Kidney capillary endothelial cell (primary cell): ENCODE measurements at regions not wholly inside any gene's neighbourhood (a gene's known extent, or its start where the extent isn't known, plus 50 kb on each side); places are given as distances from the start of the nearest gene placed in this dataset.

Experiments
- DNase-seq: peaks from one replicate; pipeline ENCODE4 v3.0.0-alpha.2; 2018; ENCODE audit warnings: low spot score

DNA sequence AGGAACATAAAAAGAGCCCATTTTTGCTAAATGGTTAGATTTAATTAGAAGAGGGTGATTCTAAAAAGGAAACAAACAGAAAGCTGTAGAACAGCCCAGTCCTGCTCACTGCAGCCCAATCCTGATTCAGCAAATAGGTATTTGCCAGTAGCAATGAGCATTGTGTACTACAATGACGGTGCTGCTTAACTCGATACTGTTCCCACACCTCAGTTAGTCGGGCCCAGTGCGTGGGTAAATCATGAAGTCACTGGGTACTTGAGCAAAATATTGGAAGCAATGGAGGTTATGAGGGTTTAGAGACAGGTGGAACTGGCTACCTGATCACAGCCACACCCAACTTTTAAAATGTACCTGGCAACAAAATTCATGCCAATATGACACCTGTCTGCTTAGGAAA, 101.5 kb upstream of the ADGRL2 start:
- no peak for DNase-seq

- DNase-seq: no peak
Measured at GRCh38 chr1:81695741-81696140, 105.0 kb upstream of the ADGRL2 start.

- DNase-seq: no peak
Measured at GRCh38 chr1:81693316-81693715, 107.4 kb upstream of the ADGRL2 start.

DNA sequence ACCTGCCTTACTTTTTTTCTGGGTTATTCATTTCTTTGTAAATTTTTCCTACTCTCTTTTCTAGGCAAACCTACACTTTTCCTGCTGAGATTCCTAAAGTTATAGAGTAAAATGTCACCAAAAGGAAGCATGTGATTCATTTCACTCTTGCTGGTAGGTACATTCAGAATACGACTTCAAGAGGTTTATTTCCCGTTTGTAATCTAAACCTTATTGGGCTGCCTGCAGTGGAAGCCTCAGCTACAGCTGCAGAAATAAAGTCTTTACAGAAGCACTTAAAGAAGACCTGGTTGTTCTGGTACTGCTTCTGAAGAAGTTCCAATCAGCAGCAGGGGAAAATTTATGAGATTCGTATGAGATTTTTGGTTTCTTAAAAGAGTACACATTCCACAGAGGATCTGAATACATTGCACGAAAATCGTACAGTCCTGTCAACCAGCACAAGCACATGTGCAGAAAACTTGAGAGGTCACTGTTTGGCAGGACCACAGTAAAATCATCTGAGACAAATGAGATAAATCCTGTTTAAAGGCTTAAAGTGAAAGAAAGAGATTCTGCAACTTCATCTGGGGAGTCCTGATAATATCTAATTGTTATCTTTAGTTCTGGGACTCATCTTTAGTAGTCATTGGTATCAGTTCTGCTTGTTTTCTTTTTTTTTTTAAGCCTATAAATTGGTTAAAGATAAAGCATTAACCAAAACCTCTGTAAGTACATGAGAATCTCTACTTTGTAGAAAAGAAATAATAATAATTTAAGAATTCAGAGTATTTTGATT, 109.9 kb upstream of the ADGRL2 start:
- no peak for DNase-seq

- DNase-seq: no peak
Measured at GRCh38 chr1:81689531-81689941, 111.2 kb upstream of the ADGRL2 start.

GRCh38 chr1:81682490-81682889, 118.2 kb upstream of the ADGRL2 start:
- DNase-seq: no peak

GRCh38 chr1:81681601-81682266, 119.0 kb upstream of the ADGRL2 start:
- DNase-seq: peak; percentile 47

GRCh38 chr1:81681114-81681513, 119.6 kb upstream of the ADGRL2 start:
- DNase-seq: no peak

DNA sequence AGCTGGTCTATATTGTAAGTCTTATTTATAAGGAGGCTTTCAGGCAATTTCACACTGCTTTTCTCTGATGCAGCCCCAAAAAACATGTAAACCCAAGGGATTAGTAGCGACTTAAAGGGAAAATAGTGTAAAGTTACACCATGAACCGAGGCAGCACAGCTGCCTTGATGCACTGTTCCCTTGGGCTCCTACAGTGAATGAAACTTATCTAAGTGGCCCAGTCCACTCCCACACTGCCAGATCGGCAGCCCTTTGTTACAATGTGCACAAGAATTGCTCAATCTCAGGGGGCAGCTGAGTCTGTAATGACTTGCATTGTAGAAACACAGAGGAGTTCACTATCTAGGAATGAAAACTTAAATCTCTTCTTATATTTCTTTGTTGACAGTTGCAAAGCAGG, 120.8 kb upstream of the ADGRL2 start:
- no peak for DNase-seq

DNA sequence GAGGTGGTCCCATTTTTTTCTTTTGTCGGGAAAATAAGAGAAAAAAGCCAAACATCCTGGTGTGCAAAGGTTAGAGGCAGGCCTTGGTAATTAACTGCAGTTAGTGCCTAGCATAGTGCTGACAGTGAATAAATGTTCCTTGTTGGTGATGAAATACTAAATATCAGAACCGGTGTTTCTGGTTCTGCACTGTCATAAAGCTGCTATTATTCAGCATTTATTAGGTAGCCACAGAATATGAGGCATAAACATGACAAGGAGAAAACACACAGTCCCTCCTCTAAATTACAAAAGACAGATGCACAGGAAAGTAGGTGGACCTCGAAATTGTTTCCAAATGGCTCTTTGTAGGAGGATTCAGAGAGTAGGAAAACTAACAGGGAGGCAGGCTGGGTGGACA, 122.0 kb upstream of the ADGRL2 start:
- DNase-seq: no peak

DNA sequence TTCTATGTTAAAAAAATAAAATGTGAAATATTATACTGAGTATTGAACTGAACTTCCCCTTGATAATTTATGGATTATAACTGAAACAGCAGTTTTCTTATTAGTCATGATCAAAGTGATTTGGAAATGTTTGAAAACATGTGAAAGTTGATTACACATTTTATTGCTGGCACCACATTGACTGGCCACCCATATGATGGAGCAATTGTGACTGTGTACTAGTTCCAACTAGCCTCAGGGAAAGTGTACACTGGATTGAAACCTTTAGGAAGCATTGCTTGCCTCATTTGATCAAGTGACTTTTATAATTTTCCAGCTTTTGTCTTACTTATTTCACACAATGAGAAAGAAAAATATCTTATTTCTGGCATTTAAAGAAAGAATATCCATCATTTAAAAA, 128.0 kb upstream of the ADGRL2 start:
- no peak for DNase-seq

- no peak for DNase-seq
Measured at GRCh38 chr1:81671038-81671437, 129.7 kb upstream of the ADGRL2 start.

DNA sequence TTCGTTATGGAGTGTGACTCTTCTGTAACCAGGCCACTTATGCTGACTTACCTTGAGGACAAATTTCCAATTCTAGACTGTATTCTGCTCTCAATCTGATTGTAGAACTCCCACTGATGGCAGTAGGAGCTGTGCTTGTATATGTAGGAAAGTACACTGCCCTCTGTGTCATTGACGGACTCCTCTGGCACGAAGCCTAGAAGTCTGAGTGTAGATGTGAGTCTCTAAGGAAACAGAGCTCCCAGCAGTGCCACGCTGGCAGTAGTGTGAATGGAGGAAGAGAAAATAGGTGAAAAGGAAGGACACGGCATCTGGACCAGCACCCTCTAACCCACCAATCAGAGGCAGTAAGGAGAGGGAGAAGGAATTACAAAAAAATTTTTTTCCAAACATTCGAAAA, 130.4 kb upstream of the ADGRL2 start:
- DNase-seq: peak; percentile 70

DNA sequence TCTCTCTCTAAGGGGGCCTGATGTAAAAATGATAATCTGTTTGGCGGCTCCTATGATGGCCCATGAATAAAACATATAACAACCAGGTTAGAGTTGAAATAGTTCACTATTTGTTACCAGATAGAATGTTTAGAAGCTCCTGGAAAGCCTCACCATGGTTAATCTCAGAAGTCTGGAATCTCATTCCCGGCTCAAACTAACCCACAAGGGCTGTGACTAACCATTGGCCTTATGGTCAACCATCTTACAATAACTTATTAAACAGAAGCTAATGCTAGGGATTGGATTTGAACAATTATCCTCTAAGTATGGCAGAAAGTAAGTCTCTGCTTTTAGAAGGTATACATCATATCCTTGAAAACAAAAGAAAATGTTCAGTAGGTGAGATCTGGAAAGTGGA, 134.1 kb upstream of the ADGRL2 start:
- DNase-seq: no peak

- no peak for DNase-seq
Measured at GRCh38 chr1:81664341-81664740, 136.4 kb upstream of the ADGRL2 start.

DNA sequence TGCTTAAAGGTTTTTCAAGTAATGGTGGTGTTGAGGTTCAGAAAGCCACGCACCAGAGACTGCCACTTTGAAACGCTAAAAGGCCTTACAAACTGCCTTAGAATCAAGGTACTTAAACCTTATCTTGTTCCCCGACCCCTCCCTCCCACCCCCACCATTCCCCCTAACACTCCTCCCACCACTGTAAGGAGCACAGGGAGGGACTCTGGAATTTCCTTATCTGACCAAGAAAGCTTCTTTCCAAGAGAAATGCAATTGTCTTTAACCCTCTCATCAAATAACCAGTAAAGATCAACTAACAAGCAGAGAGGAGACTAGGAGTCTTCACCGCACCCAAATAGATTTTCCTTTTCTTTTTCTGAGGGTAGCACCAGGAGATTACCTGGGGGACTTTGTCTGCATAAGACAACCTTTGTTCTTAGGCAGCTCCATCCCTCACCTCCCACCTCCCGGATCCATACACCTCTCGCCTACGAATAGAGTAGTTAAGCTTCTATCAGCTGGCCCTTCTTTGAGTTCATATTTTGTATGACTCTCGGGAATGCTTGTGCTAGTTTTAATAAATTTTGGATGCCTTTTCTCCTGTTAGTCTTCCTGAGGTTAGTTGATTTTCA, 137.7 kb upstream of the ADGRL2 start:
- DNase-seq: no peak

DNA sequence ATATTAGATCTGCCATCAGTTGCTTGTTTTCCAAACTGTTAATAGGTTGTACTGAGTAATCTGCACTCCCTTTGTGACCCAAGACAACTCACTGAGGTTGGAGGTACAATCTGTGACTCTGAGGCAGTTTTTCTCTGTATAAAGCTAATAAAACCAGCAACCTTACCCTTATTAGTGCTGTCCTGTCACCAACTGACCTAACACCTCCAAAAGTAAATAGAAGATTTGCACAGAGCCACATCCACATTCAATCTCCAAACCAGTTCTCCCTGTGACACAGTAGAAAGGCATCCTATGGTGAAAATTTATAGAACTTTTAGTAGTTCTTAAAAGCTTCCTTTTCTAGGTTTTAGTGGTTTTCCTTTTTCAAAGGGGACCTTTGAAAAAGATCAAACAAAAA, 140.4 kb upstream of the ADGRL2 start:
- no peak for DNase-seq

DNA sequence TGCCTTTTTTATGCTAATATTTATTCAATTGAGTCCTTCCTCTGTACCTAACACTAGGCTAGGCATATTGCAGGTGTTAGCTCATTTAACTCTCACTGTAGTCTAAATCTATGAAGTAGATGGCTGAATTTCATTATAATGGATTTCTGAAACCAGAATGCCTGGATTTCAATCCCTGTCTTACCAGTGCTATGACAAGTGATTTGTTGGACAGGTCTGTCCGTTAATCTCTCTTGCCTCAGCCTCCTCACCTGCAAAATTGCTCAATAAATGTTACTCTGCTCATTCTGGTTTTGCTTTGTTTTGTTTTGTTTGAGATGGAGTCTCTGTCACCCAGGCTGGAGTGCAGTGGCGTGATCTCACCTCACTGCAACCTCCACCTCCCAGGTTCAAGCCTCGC, 146.1 kb upstream of the ADGRL2 start:
- no peak for DNase-seq

GRCh38 chr1:81654147-81654546, 146.6 kb upstream of the ADGRL2 start:
- DNase-seq: no peak

DNA sequence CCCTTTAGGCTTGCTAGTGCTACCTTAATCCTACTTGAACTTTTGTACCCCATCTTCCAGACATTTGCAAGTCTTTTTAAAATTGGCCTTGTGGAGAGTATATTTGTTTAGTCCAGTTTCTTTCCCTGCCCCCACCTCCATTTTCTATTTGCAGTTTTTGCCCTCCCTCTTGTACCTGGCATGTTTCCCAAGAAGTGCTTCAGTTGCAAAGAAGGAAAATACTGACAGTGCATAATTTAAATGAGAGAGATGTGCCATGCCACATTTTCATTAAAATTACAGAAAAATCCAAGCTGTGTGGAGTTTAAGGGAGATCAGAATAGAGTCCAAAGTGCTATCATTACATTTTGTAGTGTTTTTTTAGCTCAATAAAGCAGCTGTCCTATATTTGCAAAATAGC, 150.0 kb upstream of the ADGRL2 start:
- no peak for DNase-seq

GRCh38 chr1:81635816-81636215, 164.9 kb upstream of the ADGRL2 start:
- DNase-seq: no peak

DNA sequence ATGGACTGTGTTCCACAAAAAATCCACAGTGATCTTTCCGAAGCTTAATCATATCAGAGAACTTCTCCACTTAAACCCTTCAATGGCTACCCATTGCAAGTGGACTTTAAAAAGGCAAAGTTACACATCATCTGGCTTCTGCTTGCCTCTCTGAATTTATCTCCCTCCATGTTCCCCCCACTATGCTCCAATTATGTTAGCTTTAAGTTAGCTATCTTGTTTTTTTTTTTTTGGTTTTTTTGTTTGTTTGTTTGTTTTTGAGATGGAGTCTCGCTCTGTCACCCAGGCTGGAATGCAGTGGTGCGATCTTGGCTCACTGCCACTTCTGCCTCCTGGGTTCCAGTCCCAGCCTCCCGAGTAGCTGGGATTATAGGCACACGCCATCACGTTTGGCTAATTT, 166.4 kb upstream of the ADGRL2 start:
- no peak for DNase-seq

DNA sequence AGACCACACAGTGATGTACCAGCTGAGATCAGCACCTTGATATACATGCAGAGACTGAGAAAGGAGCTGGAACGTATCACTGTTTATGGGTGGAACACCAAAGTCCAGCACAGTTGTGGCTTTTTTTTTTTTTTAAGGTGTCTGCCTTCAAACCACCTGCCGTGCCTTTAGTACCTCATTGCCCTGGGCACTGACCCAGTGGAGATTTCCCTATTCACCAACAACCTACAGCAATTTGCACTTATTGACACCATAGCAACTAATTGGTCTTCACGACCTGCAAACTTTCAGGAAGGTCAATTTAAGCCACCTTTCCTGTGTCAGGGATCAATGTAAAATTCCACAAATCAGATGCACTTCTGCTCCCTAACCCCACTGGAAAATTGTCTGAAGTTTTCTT, 181.6 kb upstream of the ADGRL2 start:
- DNase-seq: no peak

GRCh38 chr1:81618376-81618775, 182.4 kb upstream of the ADGRL2 start:
- no peak for DNase-seq
